VCaP (cell line): ENCODE measurements at regions not wholly inside any gene's neighbourhood (a gene's known extent, or its start where the extent isn't known, plus 50 kb on each side); places are given as distances from the start of the nearest gene placed in this dataset.

Experiments
- H3K27ac ChIP-seq: fragments of 450-650 bp; 2 replicates; pipeline ENCODE4 v1.5.1; 2017
- CTCF ChIP-seq: fragments of 450-650 bp; conservative IDR thresholded peaks from 2 replicates; pipeline ENCODE4 v1.5.1; 2017; ENCODE audit warnings: mild to moderate bottlenecking, moderate library complexity

GRCh38 chr4:135244696-135245095 lies 1043.1 kb upstream of the PABPC4L start:
- no peak overlapping the region for H3K27ac ChIP-seq
- no peak for TF ChIP-seq CTCF

GRCh38 chr4:135244056-135244455 lies 1042.5 kb upstream of the PABPC4L start:
- no peak overlapping the region for H3K27ac ChIP-seq
- TF ChIP-seq CTCF: no peak

GRCh38 chr4:135240796-135241195 lies 1039.2 kb upstream of the PABPC4L start:
- no peak for TF ChIP-seq CTCF
- H3K27ac ChIP-seq: no peak overlapping the region

- H3K27ac ChIP-seq: no peak overlapping the region
- no peak for TF ChIP-seq CTCF
Observed at GRCh38 chr4:135239964-135240363, 1038.4 kb upstream of the PABPC4L start.

- H3K27ac ChIP-seq: no peak overlapping the region
- TF ChIP-seq CTCF: no peak
Observed at GRCh38 chr4:135238940-135239339, 1037.4 kb upstream of the PABPC4L start.

- TF ChIP-seq CTCF: no peak
- no peak overlapping the region for H3K27ac ChIP-seq
Observed at GRCh38 chr4:135236048-135236447, 1034.5 kb upstream of the PABPC4L start.

- no peak overlapping the region for H3K27ac ChIP-seq
- no peak for TF ChIP-seq CTCF
Observed at GRCh38 chr4:135227842-135228241, 1026.3 kb upstream of the PABPC4L start.

- TF ChIP-seq CTCF: no peak
- H3K27ac ChIP-seq: no peak overlapping the region
Observed at GRCh38 chr4:135225551-135225950, 1024.0 kb upstream of the PABPC4L start.
